Astrocyte (in vitro differentiated cells and primary cell): ENCODE measurements at regions not wholly inside any gene's neighbourhood (a gene's known extent, or its start where the extent isn't known, plus 50 kb on each side); places are given as distances from the start of the nearest gene placed in this dataset.

Experiments used
- CTCF ChIP-seq: IDR thresholded peaks from 2 replicates; pipeline ENCODE4 v1.5.1; 2011; ENCODE audit warnings: low read depth, mild to moderate bottlenecking, inconsistent platforms, low read length, moderate library complexity; ENCODE audit not compliant: insufficient read depth
- EZH2 ChIP-seq: IDR thresholded peaks from 2 replicates; pipeline ENCODE4 v1.6.1; 2012; ENCODE audit warnings: mild to moderate bottlenecking, low read length, inconsistent platforms; ENCODE audit not compliant: insufficient read depth

GRCh38 chr7:137165241-137165640, 178.3 kb downstream of the PTN start:
- no peak for TF ChIP-seq CTCF
- no peak for TF ChIP-seq EZH2
